CD4-positive, alpha-beta T cell (primary cell): ENCODE measurements at regions not wholly inside any gene's neighbourhood (a gene's known extent, or its start where the extent isn't known, plus 50 kb on each side); places are given as distances from the start of the nearest gene placed in this dataset.

Experiments used
- ATAC-seq: fragments of 200-7000 bp; cut with Tn5 transposase; one replicate; pipeline ENCODE4 v1.10.0; 2022; ENCODE audit warnings: mild to moderate bottlenecking; ENCODE audit not compliant: poor library complexity
- CTCF ChIA-PET: fragments of 350-600 bp; sonication (Branson Sonifier 250); formaldehyde crosslinking; loops from one replicate; lab custom pipeline; 2021; ENCODE audit warnings: antibody characterized with exemption, inconsistent platforms; lab: Charles Lee
- POLR2A ChIA-PET: fragments of 350-600 bp; sonication (Branson Sonifier 250); formaldehyde crosslinking; loops from one replicate; lab custom pipeline; 2021; ENCODE audit warnings: antibody characterized with exemption, inconsistent platforms; lab: Charles Lee
- DNase-seq, 14 experiments: peaks; one replicate each; pipeline ENCODE4 v3.0.0-alpha.2; 2013 to 2020; ENCODE audit warnings: mixed read lengths in 2 of 14
- H3K27ac ChIP-seq, 2 donors: one replicate each; pipeline versions ENCODE4 v1.5.1 to v1.7.0; 2013; ENCODE audit warnings: low read length in 2 of 2, low read depth in 1 of 2, mild to moderate bottlenecking in 1 of 2
- H3K27me3 ChIP-seq, 2 experiments: 1 replicate in 1 of 2; 2 replicates in 1 of 2; pipeline versions ENCODE4 v1.6.1 to v1.7.0; 2013; ENCODE audit warnings: low read length in 2 of 2, control low read depth in 1 of 2, mild to moderate bottlenecking in 1 of 2, moderate library complexity in 1 of 2; ENCODE audit not compliant: insufficient read depth in 2 of 2, control insufficient read depth in 1 of 2
- H3K36me3 ChIP-seq: one replicate; pipeline ENCODE4 v1.6.1; 2013; ENCODE audit warnings: low read length, control low read depth; ENCODE audit not compliant: insufficient read depth
- H3K4me1 ChIP-seq: one replicate; pipeline ENCODE4 v1.6.1; 2013; ENCODE audit warnings: low read length, control low read depth; ENCODE audit not compliant: insufficient read depth
- H3K4me3 ChIP-seq: one replicate; pipeline ENCODE4 v1.5.1; 2013; ENCODE audit warnings: mild to moderate bottlenecking, low read length, moderate library complexity
- H3K9me3 ChIP-seq, 2 experiments: 1 replicate in 1 of 2; 2 replicates in 1 of 2; pipeline versions ENCODE4 v1.6.1 to v1.7.0; 2013; ENCODE audit warnings: low read length in 2 of 2, mild to moderate bottlenecking in 2 of 2, control low read depth in 1 of 2, moderate library complexity in 1 of 2; ENCODE audit not compliant: control insufficient read depth in 1 of 2, insufficient read depth in 1 of 2
- H3K27ac Mint-ChIP-seq: one replicate; pipeline ENCODE4 v1.8.0; 2020; ENCODE audit warnings: mixed read lengths
- H3K27me3 Mint-ChIP-seq: one replicate; pipeline ENCODE4 v1.8.0; 2021; ENCODE audit warnings: mixed read lengths
- H3K36me3 Mint-ChIP-seq: one replicate; pipeline ENCODE4 v1.8.0; 2021; ENCODE audit warnings: low read depth, mixed read lengths
- H3K4me1 Mint-ChIP-seq: one replicate; pipeline ENCODE4 v1.8.0; 2021; ENCODE audit warnings: low read depth, mixed read lengths
- H3K4me3 Mint-ChIP-seq: one replicate; pipeline ENCODE4 v1.8.0; 2020; ENCODE audit warnings: mild to moderate bottlenecking, mixed read lengths
- H3K9me3 Mint-ChIP-seq: one replicate; pipeline ENCODE4 v1.8.0; 2020; ENCODE audit warnings: mixed read lengths
- intact Hi-C, 2 experiments: fragments of 100-400 bp; cut with DNase I in 1 of 2; cut with micrococcal nuclease in 1 of 2; formaldehyde crosslinking; loops; one replicate each; pipeline versions ENCODE4 v1.15.1 to v1.9.0; 2023 to 2025; cut with DNase I, micrococcal nuclease
- TF ChIP-seq, protein P1 (sequence below): fragments of 200-600 bp; IDR thresholded peaks from one replicate; pipeline ENCODE4 v1.8.0; 2022; ENCODE audit warnings: antibody characterized with exemption, mild to moderate bottlenecking

DNA sequence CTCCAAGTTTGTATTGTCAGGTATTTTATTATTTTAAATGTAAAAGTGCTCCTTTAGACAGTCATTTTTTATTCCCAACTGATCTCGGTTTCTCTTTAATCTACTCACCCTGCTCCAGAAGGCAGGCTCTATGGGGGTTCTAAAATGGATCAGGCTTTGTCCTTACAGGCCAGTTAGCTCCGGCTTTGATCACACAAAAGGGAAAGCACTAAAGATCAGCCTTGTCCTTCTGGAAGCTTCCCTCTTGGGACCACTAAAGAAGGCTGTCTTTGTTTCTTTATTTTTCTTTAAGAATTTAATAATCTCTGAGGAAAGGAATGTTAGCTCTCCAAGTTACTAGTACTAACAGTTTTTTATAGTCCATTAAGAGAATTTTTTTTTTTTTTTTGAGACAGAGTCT lies 560.5 kb upstream of the ZNF717 start:
- ChIA-PET POLR2A (no interaction called here), CTCF (no interaction called here)
- ATAC-seq, result no peak
- H3K4me1 ChIP-seq, result no peaks in the 10 kb centered on the region
- H3K9me3 ChIP-seq, result no peaks in the 10 kb centered on the region
- H3K27ac ChIP-seq, result no peak overlapping the region
- no peak overlapping the region for H3K4me3 ChIP-seq
- Mint-ChIP-seq H3K27ac (no peak overlapping the region), H3K9me3 (peaks cover 10% of the 10 kb centered on the region), H3K27me3 (no peaks in the 10 kb centered on the region), H3K4me3 (no peak overlapping the region), H3K36me3 (no peaks in the 10 kb centered on the region), H3K4me1 (no peaks in the 10 kb centered on the region)
- TF ChIP-seq, protein P1, sequence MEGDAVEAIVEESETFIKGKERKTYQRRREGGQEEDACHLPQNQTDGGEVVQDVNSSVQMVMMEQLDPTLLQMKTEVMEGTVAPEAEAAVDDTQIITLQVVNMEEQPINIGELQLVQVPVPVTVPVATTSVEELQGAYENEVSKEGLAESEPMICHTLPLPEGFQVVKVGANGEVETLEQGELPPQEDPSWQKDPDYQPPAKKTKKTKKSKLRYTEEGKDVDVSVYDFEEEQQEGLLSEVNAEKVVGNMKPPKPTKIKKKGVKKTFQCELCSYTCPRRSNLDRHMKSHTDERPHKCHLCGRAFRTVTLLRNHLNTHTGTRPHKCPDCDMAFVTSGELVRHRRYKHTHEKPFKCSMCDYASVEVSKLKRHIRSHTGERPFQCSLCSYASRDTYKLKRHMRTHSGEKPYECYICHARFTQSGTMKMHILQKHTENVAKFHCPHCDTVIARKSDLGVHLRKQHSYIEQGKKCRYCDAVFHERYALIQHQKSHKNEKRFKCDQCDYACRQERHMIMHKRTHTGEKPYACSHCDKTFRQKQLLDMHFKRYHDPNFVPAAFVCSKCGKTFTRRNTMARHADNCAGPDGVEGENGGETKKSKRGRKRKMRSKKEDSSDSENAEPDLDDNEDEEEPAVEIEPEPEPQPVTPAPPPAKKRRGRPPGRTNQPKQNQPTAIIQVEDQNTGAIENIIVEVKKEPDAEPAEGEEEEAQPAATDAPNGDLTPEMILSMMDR, result no peak
- H3K27me3 ChIP-seq, result no peaks in the 10 kb centered on the region
- intact Hi-C loops, result no loop called here
- no peak for DNase-seq
- no peaks in the 10 kb centered on the region for H3K36me3 ChIP-seq

DNA sequence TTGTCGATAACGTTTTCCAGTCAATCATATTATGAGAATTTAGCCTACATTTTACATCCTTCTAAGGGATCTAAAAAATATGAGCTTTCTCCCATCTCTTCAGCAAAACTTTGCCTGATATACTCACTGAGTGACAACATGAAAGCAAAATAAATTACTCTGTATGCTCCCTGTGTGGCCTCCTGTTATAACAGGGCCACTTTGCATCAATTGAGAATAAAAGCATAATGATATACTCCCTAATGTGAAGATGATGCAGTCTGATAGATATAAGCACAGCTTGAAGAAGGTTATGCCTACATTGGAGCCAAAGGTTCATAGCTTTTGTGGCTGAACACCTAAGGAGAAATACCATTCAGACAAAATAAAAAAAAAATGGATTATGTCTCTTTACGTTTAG lies 561.3 kb upstream of the ZNF717 start:
- H3K27me3 Mint-ChIP-seq, result no peaks in the 10 kb centered on the region
- intact Hi-C loops, result no loop called here
- ChIA-PET POLR2A (no interaction called here), CTCF (no interaction called here)
- H3K9me3 Mint-ChIP-seq, result peaks cover 10% of the 10 kb centered on the region
- no peak for ATAC-seq
- H3K4me1 ChIP-seq, result no peaks in the 10 kb centered on the region
- H3K4me3 Mint-ChIP-seq, result no peak overlapping the region
- TF ChIP-seq, protein P1, result no peak
- H3K4me1 Mint-ChIP-seq, result no peaks in the 10 kb centered on the region
- H3K4me3 ChIP-seq, result no peak overlapping the region
- H3K36me3 Mint-ChIP-seq, result no peaks in the 10 kb centered on the region
- no peak for DNase-seq
- no peaks in the 10 kb centered on the region for H3K27me3 ChIP-seq
- H3K36me3 ChIP-seq, result no peaks in the 10 kb centered on the region
- no peaks in the 10 kb centered on the region for H3K9me3 ChIP-seq
- H3K27ac ChIP-seq, result no peak overlapping the region
- no peak overlapping the region for H3K27ac Mint-ChIP-seq

DNA sequence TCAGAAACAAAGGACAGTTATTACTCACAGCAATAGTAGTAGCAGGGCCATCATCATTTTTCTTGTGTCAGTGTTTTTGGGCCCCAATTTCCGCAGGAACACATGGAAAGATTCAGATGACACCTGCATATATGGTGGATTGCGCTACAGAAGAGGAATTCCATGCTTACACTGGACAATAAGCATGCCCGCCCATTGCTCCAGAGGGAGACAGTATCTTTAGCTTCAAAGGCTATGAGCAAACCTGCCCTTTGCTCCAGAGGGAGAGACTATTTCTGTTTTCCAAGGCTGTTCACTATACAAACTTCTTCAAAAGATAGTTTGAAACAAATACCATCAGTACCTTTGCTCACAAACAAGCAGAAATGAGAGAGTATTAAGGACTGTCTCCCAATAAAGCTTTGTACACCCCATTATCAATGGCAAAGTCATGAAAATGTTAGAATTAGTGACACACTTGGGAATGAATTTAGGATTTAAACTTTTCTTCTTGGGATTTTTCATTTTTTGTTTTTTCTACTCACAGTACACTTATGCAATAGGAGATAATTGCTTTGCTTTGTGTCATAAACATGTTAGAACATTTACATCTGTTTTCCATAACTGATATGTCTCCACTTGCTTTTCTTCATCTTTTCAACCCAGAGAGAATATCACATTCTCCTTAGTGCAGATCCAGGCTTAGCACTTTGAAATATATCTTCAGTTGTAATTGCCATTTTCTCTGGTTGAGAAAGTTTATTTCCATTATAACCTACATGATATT lies 564.5 kb upstream of the ZNF717 start:
- no peak for DNase-seq
- no peak overlapping the region for H3K4me3 ChIP-seq
- H3K27ac ChIP-seq, result no peak overlapping the region
- intact Hi-C loops, result no loop called here
- Mint-ChIP-seq H3K9me3 (peaks cover 5% of the 10 kb centered on the region), H3K4me1 (no peaks in the 10 kb centered on the region), H3K27me3 (no peaks in the 10 kb centered on the region), H3K27ac (no peak overlapping the region), H3K36me3 (no peaks in the 10 kb centered on the region), H3K4me3 (no peak overlapping the region)
- no peaks in the 10 kb centered on the region for H3K4me1 ChIP-seq
- ATAC-seq, result no peak
- H3K27me3 ChIP-seq, result no peaks in the 10 kb centered on the region
- ChIA-PET CTCF (no interaction called here), POLR2A (no interaction called here)
- H3K9me3 ChIP-seq, result no peaks in the 10 kb centered on the region
- TF ChIP-seq, protein P1, result no peak
- H3K36me3 ChIP-seq, result no peaks in the 10 kb centered on the region
